Ecto neural progenitor cell (in vitro differentiated cells): ENCODE measurements at regions not wholly inside any gene's neighbourhood (a gene's known extent, or its start where the extent isn't known, plus 50 kb on each side); places are given as distances from the start of the nearest gene placed in this dataset.
"Not testable (repeated sequence)": the region's sequence is repeated elsewhere in the genome, so short reads cannot be mapped to it uniquely, and the experiment has no call there.

Experiments used
- DNase-seq: peaks from one replicate; pipeline ENCODE4 v3.0.0-alpha.2; 2018; ENCODE audit warnings: low spot score

GRCh38 chr9:22508354-22508753, 61.7 kb downstream of the DMRTA1 start:
- DNase-seq: not testable (repeated sequence)

DNA sequence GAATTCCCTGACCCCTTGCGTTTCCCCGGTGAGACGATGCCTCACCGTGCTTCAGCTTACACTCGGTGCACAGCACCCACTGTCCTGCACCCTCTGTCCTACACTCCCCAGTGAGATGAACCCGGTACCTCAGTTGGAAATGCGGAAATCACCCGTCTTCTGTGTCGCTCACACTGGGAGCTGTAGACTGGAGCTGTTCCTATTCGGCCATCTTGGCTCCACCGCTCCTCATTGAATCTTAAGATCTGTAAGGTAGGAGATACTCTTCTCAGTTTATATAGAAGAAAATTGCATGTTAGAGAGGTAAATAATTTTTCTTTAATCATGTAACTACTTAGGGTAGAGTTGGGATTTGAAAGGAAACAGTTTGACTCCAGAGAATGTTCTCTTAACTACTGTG, 62.2 kb downstream of the DMRTA1 start:
- DNase-seq: no peak

DNA sequence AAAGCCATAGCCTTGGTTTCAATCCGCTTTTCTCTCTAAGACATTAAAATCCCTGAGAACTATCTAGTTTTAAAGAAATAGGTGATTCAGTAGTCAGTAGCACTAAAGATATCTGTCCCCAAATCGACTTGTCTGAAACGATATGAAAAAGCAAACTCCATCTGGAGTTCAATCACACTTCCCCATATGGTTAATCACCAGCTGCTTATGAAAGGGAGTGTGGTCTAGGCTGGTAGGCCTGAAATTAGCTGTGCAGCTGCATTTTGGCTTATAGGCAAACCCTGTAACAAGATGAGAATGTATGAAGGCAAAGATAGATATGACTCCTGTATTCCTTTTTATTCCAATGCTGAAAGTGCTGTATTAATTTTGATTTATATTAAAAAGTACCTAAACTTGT, 65.9 kb downstream of the DMRTA1 start:
- no peak for DNase-seq

- DNase-seq: no peak
These were observed 68.2 kb downstream of the DMRTA1 start for GRCh38 chr9:22514871-22515270.

DNA sequence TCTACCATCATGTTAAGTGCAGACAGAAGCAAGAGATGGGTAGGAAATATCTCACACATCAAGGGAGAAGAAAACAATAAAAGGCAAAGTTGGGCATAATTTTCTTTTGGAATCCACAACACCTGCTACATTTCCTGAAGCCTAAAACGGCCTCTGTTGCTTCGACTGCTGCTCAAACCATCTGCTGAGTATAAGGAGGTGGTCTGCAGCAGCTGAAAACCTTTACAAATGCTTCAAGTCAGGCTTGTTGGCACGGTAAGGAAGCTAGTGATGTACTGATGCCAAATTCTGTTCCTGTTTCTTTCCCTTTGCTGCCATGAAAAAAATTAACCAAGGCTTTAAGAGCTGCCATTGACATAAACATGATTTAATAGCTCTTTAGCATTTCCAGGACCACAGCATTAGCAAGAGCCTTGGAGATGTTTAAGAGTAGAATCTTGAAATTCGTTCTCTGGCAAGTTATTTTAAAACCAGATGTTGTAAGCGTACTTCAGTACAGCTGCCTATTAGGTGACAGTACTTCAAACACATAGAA, 75.6 kb downstream of the DMRTA1 start:
- no peak for DNase-seq

GRCh38 chr9:22528485-22528884, 81.9 kb downstream of the DMRTA1 start:
- no peak for DNase-seq

GRCh38 chr9:22529426-22530199, 83.0 kb downstream of the DMRTA1 start:
- DNase-seq: no peak

DNA sequence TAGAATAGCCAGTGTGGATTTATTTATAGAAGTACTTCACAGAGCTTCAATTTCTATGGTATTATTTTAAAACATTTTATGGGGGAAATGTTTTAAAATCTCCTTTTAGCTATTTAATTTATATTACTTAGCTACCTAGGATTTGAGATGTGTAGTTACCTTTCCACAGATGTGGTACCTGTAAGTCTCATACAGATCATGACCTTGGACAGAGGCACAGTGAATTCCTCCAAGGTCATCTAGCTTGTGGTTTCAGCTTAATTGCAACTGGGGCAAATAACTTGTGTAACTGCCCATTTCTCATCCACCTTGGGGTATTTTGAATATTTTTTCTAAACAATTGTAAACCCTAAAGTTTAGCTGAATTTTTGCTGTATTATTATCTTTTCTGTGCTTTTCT, 89.2 kb downstream of the DMRTA1 start:
- no peak for DNase-seq

DNA sequence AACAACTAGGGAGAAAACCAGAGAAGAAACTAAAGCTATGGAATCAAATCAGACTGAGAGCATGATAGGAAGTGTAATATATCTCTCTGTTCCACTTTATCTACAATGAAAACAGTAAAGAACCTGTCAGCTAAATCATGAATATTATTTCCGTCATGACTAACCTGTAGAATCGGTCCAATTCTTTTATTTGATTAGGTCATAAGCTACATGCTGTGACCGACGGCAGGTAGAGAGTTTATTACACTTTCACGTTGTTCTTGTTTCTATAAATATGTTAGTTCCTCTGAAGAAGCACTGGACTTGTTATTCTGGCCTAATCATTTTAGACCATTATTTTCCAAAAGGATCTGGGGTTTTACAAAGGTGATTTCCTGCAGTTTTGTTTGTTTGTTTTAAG, 91.1 kb downstream of the DMRTA1 start:
- no peak for DNase-seq

GRCh38 chr9:22548625-22549024, 102.0 kb downstream of the DMRTA1 start:
- DNase-seq: no peak

GRCh38 chr9:22574740-22575139, 128.1 kb downstream of the DMRTA1 start:
- DNase-seq: no peak

GRCh38 chr9:22580788-22581187, 134.2 kb downstream of the DMRTA1 start:
- no peak for DNase-seq

GRCh38 chr9:22582221-22582620, 135.6 kb downstream of the DMRTA1 start:
- DNase-seq: no peak

DNA sequence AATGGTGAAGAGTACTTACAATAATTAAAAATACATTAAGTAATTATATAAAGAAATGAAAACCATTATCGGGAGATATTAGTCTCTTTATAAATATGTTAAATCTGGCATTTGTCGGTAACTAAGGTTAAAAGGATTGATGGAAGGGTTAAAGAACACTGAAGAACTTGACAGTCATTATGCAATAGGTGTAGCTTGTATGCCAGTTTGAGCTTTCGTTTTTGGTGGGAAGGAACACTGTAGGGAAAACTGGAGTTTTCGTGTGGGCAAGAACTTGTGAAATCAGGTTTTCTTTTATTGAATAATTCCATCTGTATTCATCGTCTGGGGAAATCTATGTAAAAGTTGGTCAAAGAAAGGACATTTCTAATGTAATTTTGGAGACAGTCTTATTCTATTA, 142.3 kb downstream of the DMRTA1 start:
- no peak for DNase-seq

DNA sequence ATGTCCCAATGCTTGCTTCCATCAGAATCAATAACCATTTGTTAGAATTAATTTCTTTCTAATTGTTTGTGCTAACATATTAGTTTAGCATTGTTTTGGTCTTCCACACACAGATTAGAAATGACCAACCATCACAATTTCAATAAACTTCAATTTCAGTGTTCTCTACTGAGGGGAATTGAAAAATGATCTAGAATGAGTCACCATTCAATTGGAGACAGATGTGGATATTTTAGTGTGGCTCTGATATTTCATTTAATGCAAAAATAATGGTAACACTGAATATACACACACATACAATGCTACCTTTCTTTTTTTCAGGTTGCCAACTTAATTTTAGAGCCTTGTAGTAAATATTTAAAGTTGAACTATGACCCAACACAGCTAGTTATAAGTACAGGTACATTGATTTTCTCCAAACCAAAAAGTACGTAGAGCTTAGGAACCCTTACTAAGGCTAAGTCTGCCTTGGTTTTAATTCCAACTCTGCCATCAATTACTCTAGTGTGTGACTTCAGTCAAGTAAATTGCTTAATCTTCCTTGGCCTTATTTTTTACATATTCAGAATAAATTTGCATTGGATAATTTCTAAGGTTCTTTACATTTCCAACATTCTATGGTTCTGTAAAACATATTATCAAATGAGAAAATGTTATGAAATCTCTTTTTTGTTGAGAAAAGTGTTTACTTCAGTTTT, 143.9 kb downstream of the DMRTA1 start:
- DNase-seq: no peak

DNA sequence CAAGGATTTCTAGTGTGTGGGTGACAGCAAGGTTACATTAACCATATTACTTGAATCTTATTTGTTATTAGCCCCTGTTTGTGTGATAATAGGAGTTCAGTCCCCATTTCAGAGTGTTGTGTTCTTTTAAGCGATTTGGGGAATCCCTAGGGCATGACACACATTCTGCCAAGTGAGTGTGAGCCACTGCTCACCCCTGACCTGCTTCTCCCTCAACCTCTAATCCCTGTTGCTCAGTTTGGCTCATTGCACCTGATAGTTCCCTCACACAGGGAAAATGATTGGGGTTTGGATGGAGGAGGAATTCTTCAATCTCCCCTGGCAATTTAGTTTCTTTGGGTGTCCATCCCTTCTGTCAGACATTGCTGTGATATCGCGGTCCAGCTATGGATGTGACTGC, 149.2 kb downstream of the DMRTA1 start:
- no peak for DNase-seq

DNA sequence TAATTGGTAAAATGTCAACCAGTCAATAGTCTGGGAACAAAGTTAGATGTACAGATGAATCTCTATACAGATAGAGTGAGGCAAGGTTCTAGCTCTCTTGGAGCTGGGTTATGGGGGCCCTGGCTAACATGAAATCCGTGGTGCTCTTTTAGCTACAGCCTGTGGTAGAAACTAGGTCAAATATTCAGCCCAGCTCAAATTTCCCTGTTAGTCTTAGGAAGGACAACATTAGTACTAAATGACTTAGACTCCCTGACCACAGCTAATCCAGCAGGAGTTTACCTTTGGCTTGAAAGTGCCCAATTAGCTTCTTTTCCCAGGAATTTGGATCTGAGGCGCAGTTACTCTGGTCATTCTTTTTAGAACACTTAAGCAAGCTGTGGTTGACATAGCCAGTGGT, 170.5 kb downstream of the DMRTA1 start:
- no peak for DNase-seq

DNA sequence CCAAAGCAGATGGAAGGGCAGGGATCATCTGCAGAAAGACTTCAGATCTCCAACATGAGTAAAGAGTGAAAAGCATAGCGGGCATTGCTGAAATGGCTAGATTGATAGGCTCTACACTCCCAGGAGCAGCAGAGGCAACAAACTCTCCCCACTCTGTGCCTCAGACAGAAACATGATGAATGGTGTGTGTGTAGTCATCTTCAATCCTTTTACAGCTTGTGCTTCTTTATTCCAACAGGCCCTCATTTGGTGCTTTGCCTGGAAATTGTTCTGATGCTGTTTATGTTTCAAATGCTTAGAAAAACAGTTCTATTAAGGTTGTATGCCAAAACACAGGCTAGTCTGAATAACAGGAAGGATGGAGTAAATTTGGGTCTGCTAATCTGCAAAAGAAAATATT, 176.2 kb downstream of the DMRTA1 start:
- DNase-seq: no peak

GRCh38 chr9:22623236-22623635, 176.6 kb downstream of the DMRTA1 start:
- no peak for DNase-seq

GRCh38 chr9:22625540-22625939, 178.9 kb downstream of the DMRTA1 start:
- DNase-seq: no peak

DNA sequence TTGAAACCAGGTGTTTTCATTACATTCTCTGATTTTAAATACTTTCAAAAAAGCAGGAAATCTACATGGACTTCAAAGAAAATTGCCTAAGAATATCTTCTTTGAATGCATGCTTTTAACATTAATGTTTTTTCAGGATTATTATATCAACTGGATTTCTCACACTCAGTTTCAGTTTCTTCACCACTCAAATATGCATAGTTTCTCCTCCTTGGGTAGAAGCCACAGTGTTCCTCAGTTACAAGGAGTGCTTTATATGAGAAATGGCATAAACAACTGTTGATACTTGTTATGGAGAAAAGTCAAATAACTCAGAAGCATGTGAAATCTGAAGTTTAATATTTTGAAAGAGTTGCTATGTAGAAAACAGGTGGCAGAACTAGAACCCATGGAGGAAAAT, 196.9 kb downstream of the DMRTA1 start:
- DNase-seq: no peak

DNA sequence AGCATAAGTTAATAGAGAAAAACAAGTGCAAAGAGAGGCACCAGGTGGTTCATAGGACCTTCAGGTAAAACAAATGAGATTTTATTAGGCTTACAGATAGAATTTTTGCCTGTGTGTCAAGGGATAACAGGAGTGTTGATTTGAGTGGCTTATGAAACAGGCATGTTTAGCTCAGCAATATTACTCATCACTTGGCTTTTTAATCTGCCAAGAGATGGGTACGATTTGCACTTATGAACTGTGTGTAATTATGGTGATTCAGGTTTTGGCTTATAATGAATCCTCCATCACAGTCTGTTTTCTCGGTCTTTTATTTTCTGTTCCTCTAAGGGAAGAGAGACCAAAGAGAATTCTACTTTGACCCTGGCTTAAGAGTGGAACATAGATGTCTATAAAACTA, 199.3 kb downstream of the DMRTA1 start:
- no peak for DNase-seq

GRCh38 chr9:22649384-22649783, 202.8 kb downstream of the DMRTA1 start:
- DNase-seq: no peak

DNA sequence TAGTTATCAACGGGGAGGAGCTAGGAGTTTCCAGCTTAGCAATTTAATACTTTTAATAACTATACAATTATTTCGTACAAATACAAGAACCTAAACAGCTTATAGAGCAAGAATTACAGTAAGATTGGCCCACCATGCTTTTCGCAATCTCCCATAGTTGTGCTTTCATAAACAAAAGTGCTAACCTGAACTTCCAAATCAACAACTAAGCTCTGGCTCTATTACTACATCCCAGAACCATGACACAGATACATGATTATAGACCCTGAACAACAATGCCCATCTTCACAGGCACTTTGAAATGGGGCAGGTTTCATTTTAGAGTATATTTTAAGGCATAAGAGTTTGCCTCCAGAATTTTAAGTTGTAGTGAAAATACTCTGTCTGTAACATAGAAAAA, 203.5 kb downstream of the DMRTA1 start:
- DNase-seq: no peak
